Endothelial cell of umbilical vein (primary cell): ENCODE measurements at regions not wholly inside any gene's neighbourhood (a gene's known extent, or its start where the extent isn't known, plus 50 kb on each side); places are given as distances from the start of the nearest gene placed in this dataset.

Experiments used
- BruUV-seq: library from RNA; stranded (reverse); fragments of 400-500 nt; replicated peaks from 2 replicates; lab custom pipeline; 2021; lab: Mats Ljungman, UMichigan
- CTCF ChIA-PET: fragments of 300-600, 350-600 bp; sonication (Branson Sonifier 250); formaldehyde crosslinking; loops from one replicate; lab custom pipeline; 2021; ENCODE audit warnings: antibody characterized with exemption, inconsistent platforms; lab: Charles Lee
- POLR2A ChIA-PET: fragments of 300-600, 350-600 bp; sonication (Branson Sonifier 250); formaldehyde crosslinking; loops from one replicate; lab custom pipeline; 2021; ENCODE audit warnings: antibody characterized with exemption, inconsistent platforms; lab: Charles Lee
- DNase-seq: peaks from one replicate; pipeline ENCODE4 v3.0.0-alpha.2; 2011; ENCODE audit warnings: low read depth, low spot score
- FAIRE-seq: peaks from 2 replicates; lab custom pipeline; 2011; peaks lifted over from hg19 to GRCh38; lab: Jason Lieb, UNC
- H2AFZ ChIP-seq: 2 replicates; pipeline ENCODE4 v1.6.0; 2012; ENCODE audit warnings: low read depth, low read length, control low read depth, inconsistent platforms
- H3K27ac ChIP-seq: 2 replicates; pipeline ENCODE4 v1.5.1; 2011; ENCODE audit warnings: low read depth, mild to moderate bottlenecking, control low read depth, low read length, moderate library complexity; ENCODE audit not compliant: insufficient read depth
- H3K27me3 ChIP-seq, 2 experiments: 2 replicates each; pipeline versions ENCODE4 v1.6.0 to v1.6.1; 2011; ENCODE audit warnings: low read length in 2 of 2, mixed read lengths in 1 of 2; ENCODE audit not compliant: control insufficient read depth in 2 of 2, insufficient read depth in 2 of 2
- H3K36me3 ChIP-seq, 2 experiments: 2 replicates in 1 of 2; 3 replicates in 1 of 2; pipeline ENCODE4 v1.5.1; 2011; ENCODE audit warnings: low read length in 2 of 2, mild to moderate bottlenecking in 1 of 2, moderate library complexity in 1 of 2; ENCODE audit not compliant: control insufficient read depth in 2 of 2, insufficient read depth in 2 of 2; ENCODE audit errors: extremely low read depth in 1 of 2
- H3K4me1 ChIP-seq: 3 replicates; pipeline ENCODE4 v1.5.1; 2011; ENCODE audit warnings: mild to moderate bottlenecking, low read length; ENCODE audit not compliant: control insufficient read depth, insufficient read depth; ENCODE audit errors: extremely low read depth
- H3K4me2 ChIP-seq: 2 replicates; pipeline ENCODE4 v1.6.1; 2011; ENCODE audit warnings: low read length, control low read depth, mixed read lengths; ENCODE audit not compliant: insufficient read depth
- H3K4me3 ChIP-seq, 3 experiments: fragments of 200-600 bp in 1 of 3; sonication (generic), shearing (Covaris generic) in 1 of 3; replicated peaks in 1 of 3; 2 replicates each; pipeline ENCODE4 v1.5.1; 2011 to 2016; ENCODE audit warnings: control low read depth in 3 of 3, low read length in 3 of 3, mild to moderate bottlenecking in 2 of 3, inconsistent platforms in 1 of 3, low read depth in 1 of 3, moderate library complexity in 1 of 3; ENCODE audit not compliant: insufficient read depth in 1 of 3
- H3K79me2 ChIP-seq: 2 replicates; pipeline ENCODE4 v1.6.0; 2012; ENCODE audit warnings: low read length, inconsistent platforms; ENCODE audit not compliant: control insufficient read depth, insufficient read depth
- H3K9ac ChIP-seq: replicated peaks from 2 replicates; pipeline ENCODE3; 2011; ENCODE audit warnings: low read length, control low read depth; ENCODE audit not compliant: insufficient read depth; ENCODE audit errors: extremely low read depth
- H3K9me1 ChIP-seq: replicated peaks from 3 replicates; pipeline ENCODE4 v1.6.0; 2011; ENCODE audit warnings: mild to moderate bottlenecking, low read length; ENCODE audit not compliant: control insufficient read depth, insufficient read depth; ENCODE audit errors: extremely low read depth
- H3K9me3 ChIP-seq: replicated peaks from 2 replicates; pipeline ENCODE4 v1.5.1; 2012; ENCODE audit warnings: low read length, inconsistent platforms; ENCODE audit not compliant: control insufficient read depth, insufficient read depth
- H4K20me1 ChIP-seq: replicated peaks from 2 replicates; pipeline ENCODE3; 2011; ENCODE audit warnings: mild to moderate bottlenecking, low read length; ENCODE audit not compliant: control insufficient read depth, insufficient read depth; ENCODE audit errors: extremely low read depth
- CTCF ChIP-seq, 2 donors: IDR thresholded peaks; 1 replicate in 1 of 2; 2 replicates in 1 of 2; pipeline ENCODE4 v1.5.1; 2011; ENCODE audit warnings: low read length in 2 of 2, mild to moderate bottlenecking in 2 of 2, moderate library complexity in 2 of 2, control low read depth in 1 of 2, inconsistent platforms in 1 of 2, low read depth in 1 of 2; ENCODE audit not compliant: insufficient read depth in 1 of 2; ENCODE audit errors: extremely low read depth in 1 of 2
- EZH2 ChIP-seq: IDR thresholded peaks from 2 replicates; pipeline ENCODE4 v1.6.1; 2012; ENCODE audit warnings: borderline replicate concordance, low read depth, mild to moderate bottlenecking, moderate library complexity, low read length, inconsistent platforms; ENCODE audit not compliant: severe bottlenecking
- FOS ChIP-seq: IDR thresholded peaks from 2 replicates; pipeline ENCODE4 v1.6.1; 2011; ENCODE audit warnings: mild to moderate bottlenecking, low read length, moderate library complexity, borderline replicate concordance; ENCODE audit not compliant: insufficient read depth
- GATA2 ChIP-seq: IDR thresholded peaks from 2 replicates; pipeline ENCODE4 v1.7.0; 2011; ENCODE audit warnings: low read depth, mild to moderate bottlenecking, moderate library complexity, mixed read lengths, low read length; ENCODE audit not compliant: insufficient read length, insufficient read depth
- JUN ChIP-seq: IDR thresholded peaks from 2 replicates; pipeline ENCODE4 v1.6.1; 2011; ENCODE audit warnings: borderline replicate concordance, low read depth; ENCODE audit not compliant: insufficient read length, insufficient read depth
- MAX ChIP-seq: IDR thresholded peaks from 2 replicates; pipeline ENCODE4 v1.6.1; 2011; ENCODE audit not compliant: insufficient read depth, insufficient read length
- MYC ChIP-seq: IDR thresholded peaks from one replicate; pipeline ENCODE4 v1.6.1; 2011; ENCODE audit warnings: mild to moderate bottlenecking, low read depth, low read length
- POLR2A ChIP-seq: IDR thresholded peaks from 2 replicates; pipeline ENCODE4 v1.6.1; 2012; ENCODE audit warnings: low read depth, mild to moderate bottlenecking, control low read depth, low read length
- POLR2AphosphoS5 ChIP-seq: IDR thresholded peaks from 2 replicates; pipeline ENCODE4 v1.6.1; 2012; ENCODE audit warnings: low read depth, mild to moderate bottlenecking, control low read depth, low read length, moderate library complexity; ENCODE audit not compliant: insufficient read depth
- dilution Hi-C: fragments of 300-500 bp; cut with MboI; formaldehyde crosslinking; loops from one replicate; pipeline ENCODE4 v1.15.0; 2019; ENCODE audit warnings: low sequenced_read_pairs; ENCODE audit not compliant: extremely low pct_ligation_motif_present
- intact Hi-C: fragments of 100-400 bp; cut with micrococcal nuclease; formaldehyde crosslinking; loops from one replicate; pipeline ENCODE4 v1.10.0; 2022

GRCh38 chr20:7714549-7714948 is 225.7 kb downstream of the HAO1 start:
- Histone ChIP-seq H3K9me3 (no peaks in the 10 kb centered on the region), H3K27me3 (no peaks in the 10 kb centered on the region), H3K9me1 (no peaks in the 10 kb centered on the region), H3K4me1 (no peaks in the 10 kb centered on the region), H2AFZ (no peak overlapping the region), H4K20me1 (no peaks in the 10 kb centered on the region), H3K36me3 (no peaks in the 10 kb centered on the region), H3K4me3 (no peak overlapping the region), H3K27ac (no peak overlapping the region), H3K4me2 (no peak overlapping the region), H3K9ac (no peak overlapping the region), H3K79me2 (no peaks in the 10 kb centered on the region)
- FAIRE-seq (no peak), DNase-seq (no peak)
- ChIA-PET CTCF (interaction anchor here (0.6 to 1.6 kb wide), 3 partner anchors 11 to 429 kb away, joined by 4 read pairs; no protein-coding TSS in a partner anchor), POLR2A (interaction anchor here (0.6 kb wide), 1 partner anchor 1565 kb away, joined by 3 read pairs; no protein-coding TSS in a partner anchor)
- dilution Hi-C loops (no loop called here), intact Hi-C loops (no loop called here)
- BruUV-seq: no TSS peak
- TF ChIP-seq EZH2 (no peak), JUN (no peak), POLR2AphosphoS5 (no peak), MYC (no peak), MAX (no peak), POLR2A (no peak), GATA2 (no peak)

GRCh38 chr20:7716286-7716972 is 223.8 kb downstream of the HAO1 start:
- Histone ChIP-seq H3K27ac (no peak overlapping the region), H3K36me3 (no peaks in the 10 kb centered on the region), H3K79me2 (no peaks in the 10 kb centered on the region), H3K9me3 (no peaks in the 10 kb centered on the region), H3K9me1 (no peaks in the 10 kb centered on the region), H4K20me1 (no peaks in the 10 kb centered on the region), H3K27me3 (no peaks in the 10 kb centered on the region), H3K4me3 (no peak overlapping the region), H2AFZ (no peak overlapping the region), H3K4me1 (no peaks in the 10 kb centered on the region), H3K9ac (no peak overlapping the region), H3K4me2 (no peak overlapping the region)
- ChIA-PET POLR2A (no interaction called here), CTCF (no interaction called here)
- dilution Hi-C loops: no loop called here
- no TSS peak for BruUV-seq
- DNase-seq (no peak), FAIRE-seq (no peak)
- no peak for TF ChIP-seq POLR2A
- no peak for TF ChIP-seq GATA2
- no peak for TF ChIP-seq POLR2AphosphoS5
- no peak for TF ChIP-seq EZH2
- TF ChIP-seq FOS: no peak
- no peak for TF ChIP-seq CTCF (IDR thresholded peaks at IDR 0.05; ENCODE audit: extremely low read depth in 1 of 2, insufficient read depth in 1 of 2, low read depth in 1 of 2, low read length in 2 of 2)
- no peak for TF ChIP-seq MYC
- TF ChIP-seq MAX: no peak
- TF ChIP-seq JUN: no peak
- intact Hi-C loops: no loop called here
